GM21528 (cell line): ENCODE measurements at regions not wholly inside any gene's neighbourhood (a gene's known extent, or its start where the extent isn't known, plus 50 kb on each side); places are given as distances from the start of the nearest gene placed in this dataset.
"Not testable (repeated sequence)": the region's sequence is repeated elsewhere in the genome, so short reads cannot be mapped to it uniquely, and the experiment has no call there.

Source experiments
- ATAC-seq: cut with Tn5 transposase; IDR thresholded peaks from one replicate; pipeline ENCODE4 v1.9.1; 2021; ENCODE audit warnings: mild to moderate bottlenecking, moderate library complexity; ENCODE audit not compliant: unreplicated experiment, low FRiP score

DNA sequence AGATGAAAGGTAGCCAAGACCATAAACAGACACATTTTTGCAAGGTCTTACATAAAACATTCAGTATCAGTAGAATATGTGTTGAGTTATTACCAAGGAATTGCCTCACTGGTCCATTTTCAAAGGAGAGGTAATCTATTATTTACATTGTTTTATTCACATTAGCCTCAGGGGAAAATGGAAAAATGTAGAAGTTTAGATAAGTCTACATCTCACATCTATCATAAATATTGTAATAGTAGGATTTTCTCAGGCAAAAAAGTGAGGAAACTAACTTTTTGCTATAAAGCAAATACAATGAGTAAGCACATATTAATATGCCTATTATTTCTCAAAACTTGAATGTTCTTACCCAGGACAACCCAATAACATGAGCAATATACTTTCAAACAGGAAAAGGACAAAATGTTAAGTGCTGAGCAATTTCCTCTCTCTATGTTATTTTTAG, 184.6 kb upstream of the AGTR1 start:
- ATAC-seq, result no peak

DNA sequence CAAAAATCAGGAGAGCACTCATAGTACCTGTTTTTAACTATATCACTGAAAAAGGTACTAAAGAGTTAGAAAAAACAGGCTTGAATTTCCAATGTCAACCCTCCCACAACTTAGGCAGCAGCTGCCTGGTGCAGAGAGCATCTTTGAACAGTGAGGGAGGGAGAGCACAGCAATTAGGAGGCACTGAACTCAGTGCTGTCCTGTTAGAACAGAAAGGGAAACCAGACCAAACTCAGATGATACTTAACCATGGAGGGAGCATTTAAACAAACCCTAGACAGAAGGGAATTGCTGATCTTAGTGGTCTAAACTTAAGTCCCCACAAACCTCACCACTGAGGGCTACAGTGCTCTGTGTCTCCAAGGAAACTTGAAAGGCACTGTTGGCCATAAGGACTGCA, 179.2 kb upstream of the AGTR1 start:
- no peak for ATAC-seq

DNA sequence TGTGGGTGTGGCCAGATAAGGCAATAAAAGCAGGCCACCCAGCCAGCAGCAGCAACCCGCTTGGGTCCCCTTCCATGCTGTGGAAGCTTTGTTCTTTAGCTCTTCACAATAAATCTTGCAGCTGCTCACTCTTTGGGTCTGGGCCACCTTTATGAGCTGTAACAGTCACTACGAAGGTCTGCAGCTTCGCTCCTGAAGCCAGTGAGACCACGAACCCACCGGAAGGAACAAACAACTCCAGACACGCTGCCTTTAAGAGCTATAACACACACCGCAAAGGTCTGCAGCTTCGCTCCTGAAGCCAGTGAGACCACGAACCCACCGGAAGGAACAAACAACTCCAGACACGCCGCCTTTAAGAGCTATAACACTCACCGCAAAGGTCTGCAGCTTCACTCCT, 172.1 kb upstream of the AGTR1 start:
- ATAC-seq, result not testable (repeated sequence)

DNA sequence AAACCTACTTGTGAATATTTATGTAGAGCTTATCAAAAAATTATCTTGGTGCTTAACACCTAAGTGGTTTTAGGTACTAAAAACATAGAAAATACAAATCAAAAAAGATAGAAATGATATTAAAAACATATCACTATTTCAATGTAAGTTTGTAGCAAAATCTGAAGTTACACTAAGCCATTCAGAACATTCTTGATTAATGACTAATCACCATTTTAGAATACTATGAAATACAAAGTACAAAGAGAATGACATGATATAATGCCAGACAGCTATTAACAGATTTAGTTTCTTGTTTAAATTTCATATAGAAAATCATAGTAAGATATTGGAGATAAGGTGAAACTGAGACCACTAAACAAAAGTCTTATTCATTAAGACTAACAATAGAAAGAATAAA, 169.7 kb upstream of the AGTR1 start:
- no peak for ATAC-seq

DNA sequence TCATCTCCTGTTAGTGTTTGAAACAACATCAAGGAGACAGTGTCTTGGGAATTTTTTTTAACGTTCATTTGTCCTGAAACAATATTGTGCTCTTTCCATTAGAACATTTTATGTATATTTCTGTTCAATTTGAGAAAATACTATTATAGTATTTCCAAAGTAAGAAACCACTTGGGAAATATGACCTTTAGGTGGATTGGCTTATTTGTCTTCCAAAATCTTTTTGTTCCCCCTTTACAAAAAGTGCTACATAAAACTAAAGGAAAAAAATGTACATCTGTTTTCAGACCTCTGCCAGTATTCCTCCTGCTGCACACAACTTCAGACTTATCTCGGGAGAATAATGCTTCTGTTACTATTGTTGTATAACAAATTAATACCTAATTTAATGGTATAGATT, 165.9 kb upstream of the AGTR1 start:
- no peak for ATAC-seq

DNA sequence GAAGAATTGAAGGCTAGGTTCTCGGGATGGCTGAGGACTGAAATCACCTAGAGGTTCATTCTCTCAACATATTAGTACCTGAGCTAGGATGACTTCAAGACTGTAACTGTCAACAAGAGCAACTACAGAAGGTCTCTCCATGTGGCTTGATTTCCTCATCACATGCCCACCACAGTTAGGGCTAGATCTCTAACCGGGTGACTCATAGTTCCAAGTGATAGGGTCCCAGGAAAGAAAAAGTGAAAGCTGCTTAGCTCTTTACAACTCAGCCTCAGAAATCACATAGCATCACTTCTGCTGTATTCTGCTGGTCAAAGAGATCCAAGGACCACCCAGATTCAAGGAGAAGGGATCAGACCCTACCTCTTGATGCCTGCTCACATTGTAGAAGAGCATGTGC, 165.4 kb upstream of the AGTR1 start:
- ATAC-seq, result no peak

DNA sequence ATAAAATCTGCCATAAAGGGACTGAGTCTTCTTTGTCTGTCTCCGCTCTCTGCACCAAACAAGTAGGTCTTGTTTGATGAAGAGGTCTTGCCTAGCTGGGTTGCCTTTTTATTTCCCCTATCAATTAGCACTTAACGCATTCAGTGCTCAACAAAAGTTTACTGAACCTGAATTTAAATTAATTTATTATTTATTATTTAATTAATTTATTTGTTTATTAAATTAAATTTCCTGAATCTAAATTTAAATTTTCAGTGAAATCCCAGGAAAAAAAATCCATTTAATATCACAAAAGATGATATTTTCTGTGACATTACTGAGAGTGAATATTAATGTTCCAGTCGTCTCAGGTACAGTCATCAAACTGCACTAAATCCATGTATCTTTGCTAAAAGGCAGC, 164.9 kb upstream of the AGTR1 start:
- no peak for ATAC-seq

DNA sequence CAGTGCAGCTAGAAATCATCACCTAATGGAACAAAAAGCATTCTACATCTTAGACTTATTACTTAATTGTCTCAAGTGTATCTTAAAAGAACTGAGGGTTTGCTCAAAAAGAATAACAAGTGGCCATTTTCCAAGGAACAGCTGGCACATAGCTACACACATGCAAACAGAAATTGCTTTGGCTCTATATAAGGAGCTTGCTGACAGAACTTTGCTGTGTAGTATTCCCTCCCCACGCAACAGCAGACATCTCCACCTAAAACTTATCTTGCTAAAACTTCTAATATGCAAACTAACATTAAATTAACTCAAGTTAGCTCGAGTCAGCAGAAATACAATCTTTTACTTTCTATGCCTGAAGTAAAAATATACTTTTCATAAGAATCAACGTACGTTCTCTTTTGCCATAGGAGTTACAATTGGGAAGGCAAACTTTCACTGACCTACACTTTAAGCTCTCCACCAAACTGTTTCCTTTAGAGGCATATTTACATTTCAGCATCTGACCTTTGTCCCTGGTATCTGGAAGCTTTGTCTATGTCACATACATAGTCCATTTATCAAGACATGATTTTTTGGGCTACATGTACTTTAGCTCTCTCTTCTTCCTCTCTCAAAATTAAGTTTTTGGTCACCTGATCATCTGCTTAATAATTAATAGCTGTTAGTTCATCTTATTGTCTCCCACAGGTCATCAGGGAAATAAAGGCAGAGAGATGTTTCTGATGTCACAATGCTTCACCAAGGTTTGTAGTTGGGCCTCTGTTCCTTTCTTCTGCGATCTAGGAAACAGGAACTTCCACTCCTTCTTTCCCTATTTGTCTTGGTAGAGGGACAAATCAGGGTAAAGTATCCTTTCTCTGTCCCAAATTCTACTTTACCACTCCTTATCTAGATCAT, 163.4 kb upstream of the AGTR1 start:
- no peak for ATAC-seq

DNA sequence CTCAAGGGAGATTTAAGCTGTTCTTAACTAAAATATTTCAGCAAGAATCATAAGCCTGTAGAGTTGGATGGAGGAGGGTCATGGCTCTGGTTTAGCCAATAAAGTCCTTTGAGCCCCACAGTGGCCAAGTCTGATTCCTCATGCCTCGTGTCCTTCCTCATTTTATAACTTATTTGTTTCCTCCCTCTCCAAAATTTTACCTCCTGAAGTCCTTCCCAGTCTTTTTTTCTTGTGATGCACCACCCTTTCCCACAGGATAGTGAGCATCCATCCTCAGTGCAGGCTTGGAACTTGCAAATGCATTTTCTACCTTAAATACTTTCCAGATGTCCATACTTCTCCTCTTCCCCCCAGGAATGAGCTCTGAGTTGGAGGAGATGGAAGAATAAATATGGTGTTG, 162.7 kb upstream of the AGTR1 start:
- no peak for ATAC-seq

DNA sequence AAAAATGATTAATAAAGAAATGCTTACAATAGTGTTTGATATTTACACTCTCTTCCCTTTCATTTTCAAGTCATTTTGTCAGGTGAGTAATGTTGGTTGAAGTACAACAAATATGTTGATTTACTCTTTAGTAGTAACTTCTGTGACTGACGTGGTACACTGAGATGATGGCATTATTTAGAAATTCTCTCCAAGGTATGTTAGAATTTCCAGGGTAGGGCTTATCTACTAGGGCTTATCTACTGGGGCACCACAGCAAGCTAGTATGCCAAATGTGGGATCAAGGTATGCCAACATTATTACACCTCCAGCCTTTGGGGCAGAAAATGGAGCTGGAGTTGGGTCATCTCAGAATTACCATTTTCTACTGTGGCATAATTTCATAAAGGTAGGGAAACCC, 157.4 kb upstream of the AGTR1 start:
- ATAC-seq, result no peak

DNA sequence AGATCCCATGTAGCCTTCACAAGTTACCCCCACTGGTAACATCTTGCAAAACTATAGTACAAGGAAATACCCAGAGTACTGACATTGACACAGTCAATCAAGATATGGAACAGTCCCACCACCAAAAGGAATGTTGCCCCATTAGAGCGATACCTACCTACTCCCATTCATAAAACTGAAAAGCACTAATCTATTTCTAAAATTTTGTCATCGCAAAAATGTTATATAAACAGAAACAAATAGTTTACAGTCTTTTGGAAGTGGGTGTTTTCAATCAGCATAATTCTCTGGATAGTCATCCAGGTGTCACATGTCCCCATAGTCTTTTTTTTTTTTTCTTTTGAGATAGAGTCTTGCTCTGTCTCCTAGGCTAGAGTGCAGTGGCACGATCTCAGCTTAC, 156.9 kb upstream of the AGTR1 start:
- ATAC-seq, result no peak

DNA sequence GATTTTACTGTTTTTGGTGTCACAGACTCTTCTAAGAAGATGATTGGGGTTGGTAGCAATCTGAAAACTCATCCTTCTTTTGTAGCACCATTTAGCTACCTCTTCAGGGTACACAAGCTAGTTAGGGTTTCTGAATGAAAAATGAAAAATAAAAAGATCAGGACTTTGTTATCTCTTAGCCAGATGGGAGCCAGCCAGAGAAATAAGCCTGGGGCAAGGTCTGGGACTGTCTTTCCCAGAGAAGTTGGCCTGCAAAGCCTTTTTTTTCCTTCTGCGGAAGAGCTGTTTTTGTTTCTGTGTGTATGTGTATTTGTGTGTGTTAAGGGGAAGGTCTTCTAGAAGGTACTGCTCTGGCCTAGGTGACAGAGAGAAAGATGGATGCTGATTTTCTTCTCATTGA, 150.7 kb upstream of the AGTR1 start:
- ATAC-seq, result no peak

DNA sequence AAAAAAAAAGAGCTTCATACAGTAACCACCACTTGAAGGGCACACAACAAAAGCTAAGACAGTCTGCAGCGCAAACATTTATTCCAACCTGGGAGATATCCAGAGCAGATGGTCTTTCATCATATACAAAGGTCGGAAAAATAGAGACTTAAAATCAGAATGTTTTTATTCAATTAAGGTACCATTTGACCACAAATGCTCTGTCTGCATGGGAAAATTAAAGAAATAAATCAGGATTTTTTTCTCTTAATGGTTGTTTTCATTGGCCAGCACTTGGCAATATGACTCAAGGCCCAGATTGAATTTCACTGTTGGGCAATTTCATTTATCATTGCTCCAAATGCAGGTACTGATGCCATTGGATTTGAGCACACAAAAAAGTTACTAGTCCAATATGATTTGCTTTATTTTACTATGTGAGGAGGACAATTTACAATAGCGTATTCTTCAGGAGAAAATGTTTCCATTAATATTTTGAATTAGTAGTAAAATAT, 145.9 kb upstream of the AGTR1 start:
- no peak for ATAC-seq

DNA sequence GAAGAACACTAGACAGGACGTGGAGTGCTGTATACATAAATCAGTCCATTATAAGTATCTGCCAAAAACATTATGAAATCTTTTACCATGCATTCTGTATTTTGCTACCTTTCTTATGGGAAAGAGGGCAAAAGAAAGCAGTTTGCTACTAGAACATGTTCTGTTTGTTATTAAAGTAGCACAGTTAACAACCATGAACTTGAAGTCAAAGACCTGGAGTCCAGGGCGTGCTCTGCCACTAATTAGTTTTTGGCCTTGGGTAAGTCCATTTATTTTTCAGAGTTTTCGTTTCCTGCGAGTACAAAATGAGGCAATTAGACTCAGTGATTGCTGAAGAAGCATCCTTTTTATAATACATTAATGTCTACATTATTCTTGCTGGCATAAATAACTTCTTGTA, 143.3 kb upstream of the AGTR1 start:
- no peak for ATAC-seq

DNA sequence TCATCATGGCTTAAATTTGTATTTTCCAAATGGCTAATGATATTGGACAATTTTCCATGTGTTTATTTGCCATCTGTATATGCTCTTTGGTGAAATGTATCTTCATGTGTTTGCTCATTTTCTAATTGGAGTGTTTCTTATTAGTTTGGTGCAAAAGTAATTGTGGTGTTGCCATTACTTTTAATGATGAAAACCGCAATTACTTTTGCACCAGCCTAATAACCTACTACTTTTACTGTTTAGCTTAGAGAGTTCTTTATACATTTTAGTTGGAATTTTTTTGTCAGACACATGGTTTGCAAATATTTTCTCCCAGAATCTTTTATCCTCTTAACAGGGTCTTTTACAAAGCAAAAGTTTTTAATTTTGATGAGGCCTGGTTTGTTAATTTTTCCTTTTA, 141.0 kb upstream of the AGTR1 start:
- ATAC-seq, result no peak

DNA sequence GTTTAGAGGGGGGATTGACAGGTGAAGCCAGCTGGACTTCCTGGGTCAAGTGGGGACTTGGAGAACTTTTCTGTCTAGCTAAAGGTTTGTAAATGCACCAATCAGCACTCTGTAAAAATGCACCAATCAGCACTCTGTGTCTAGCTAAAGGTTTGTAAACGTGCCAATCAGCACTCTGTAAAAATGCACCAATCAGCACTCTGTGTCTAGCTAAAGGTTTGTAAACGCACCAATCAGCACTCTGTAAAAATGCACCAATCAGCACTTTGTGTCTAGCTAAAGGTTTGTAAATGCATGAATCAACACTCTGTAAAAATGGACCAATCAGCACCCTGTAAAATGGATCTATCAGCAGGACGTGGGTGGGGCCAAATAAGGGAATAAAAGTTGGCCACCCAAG, 120.1 kb upstream of the AGTR1 start:
- ATAC-seq, result not testable (repeated sequence)

DNA sequence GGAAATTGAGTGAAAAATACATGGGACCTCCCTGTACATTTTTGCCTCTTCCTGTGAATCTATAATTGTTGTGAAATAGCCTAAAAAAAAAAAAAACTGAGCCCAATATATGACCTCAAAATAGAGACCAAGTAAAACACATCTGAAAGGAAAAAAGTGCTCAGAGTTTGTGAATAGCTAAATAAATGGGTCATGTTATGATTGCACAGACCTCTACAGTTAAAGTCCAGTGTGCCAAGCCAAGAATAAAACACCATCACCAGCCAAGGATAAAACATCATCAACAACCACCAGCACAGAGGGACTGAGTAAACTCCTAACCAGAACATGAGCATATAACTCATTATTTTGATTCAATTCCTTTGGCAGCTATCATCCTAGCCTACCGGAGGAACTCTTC, 115.6 kb upstream of the AGTR1 start:
- no peak for ATAC-seq

DNA sequence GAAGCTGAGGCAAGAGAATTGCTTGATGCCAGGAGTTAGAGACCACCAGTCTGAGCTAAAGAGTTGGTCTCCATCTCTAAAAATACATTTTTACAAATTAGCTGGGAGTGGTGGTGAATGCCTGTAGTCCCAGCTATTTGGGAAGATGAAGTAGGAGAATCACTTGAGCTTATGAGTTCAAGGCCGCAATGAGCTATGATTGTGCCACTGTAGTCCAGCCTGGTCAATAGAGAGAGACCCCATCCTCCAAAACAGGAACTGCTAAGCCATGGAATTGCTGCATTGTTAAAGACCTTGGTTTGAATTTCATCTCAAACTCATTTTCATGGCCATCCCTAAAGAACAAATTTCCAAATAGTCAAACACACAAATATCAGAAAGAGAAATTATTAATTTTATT, 113.9 kb upstream of the AGTR1 start:
- no peak for ATAC-seq

DNA sequence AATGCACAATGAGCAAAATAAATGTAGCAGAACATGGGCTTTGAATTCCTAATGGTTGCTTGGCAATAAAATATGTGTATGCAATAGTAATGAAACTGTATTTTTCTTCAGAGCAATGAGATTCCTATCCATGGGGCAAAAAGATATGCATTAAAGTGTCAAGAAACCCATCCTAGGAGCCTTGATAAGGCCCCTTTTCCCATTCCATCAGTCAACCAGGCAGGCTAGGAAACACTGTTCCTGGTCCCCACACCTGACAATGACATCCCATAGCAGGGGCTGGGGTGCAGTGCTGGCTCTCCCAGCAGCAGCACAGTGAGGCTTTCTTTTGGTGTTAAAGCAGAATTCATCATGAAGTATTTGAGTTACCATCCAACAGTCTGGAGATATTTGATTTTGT, 113.3 kb upstream of the AGTR1 start:
- no peak for ATAC-seq

DNA sequence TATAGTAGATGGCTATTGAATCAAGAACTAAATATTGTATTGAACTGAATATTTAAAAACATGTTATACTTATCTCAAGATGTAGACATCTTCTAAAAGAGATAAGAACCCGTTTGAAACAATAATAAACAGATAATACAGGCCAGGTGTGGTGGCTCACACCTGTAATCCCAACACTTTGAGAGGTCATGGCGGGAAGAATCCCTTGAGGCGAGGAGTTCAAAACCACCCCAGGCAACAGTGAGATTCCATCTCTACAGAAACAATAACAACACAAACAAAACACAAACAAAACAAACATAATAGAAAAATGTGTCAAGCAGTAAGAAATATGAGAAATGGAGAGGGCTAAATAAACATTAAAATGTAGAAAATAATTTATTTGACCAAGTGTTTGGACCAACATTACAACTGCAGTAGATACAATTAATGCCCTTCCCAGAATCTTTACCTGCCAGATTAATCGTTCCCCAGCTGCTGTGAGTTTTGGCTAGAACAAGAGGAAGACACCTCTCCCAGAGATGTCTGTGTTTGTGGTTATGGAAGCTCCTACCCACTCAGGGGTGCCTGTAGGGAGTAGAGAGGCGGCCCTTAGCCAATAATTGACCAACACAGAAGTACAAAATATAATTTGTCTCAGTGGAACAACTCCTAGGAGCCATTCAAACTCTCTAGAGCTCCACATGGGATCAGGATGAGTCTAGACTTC, 111.9 kb upstream of the AGTR1 start:
- ATAC-seq, result no peak

DNA sequence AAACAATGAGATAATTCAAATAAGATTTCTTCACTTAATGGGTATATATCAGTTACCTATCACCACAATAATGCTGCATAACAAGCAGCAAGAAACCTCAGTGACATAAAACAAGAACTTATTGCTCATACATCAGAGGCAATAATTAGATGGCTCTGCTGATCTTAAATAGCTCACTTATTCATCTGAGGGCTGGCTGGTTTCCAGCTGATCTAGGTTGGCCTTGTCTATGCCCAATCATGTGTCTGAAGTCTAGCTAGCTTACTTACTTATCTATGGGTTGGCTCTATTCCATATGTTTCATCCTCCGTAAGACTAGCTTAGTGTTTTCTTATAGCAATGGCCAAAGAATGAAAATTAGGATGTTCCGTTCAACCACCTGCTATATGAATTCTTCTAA, 109.4 kb upstream of the AGTR1 start:
- ATAC-seq, result no peak

DNA sequence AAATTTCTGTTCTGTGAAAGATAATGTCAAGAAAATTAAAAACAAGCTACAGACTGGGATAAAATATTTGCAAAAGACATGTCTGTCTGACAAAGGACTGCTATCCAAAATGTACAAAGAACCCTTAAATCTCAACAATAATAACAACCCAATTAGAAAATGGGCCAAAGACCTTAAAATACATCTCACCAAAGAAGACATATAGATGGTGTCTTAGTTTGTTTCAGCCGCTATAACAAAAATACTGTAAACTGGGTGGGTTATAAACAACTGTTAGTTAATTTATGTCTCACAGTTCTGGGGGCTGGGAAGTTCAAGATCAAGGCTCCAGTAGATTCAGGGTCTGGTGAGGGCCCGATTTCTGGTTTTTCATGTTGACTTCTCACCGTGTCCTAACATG, 106.2 kb upstream of the AGTR1 start:
- ATAC-seq, result no peak
